HG02571 (cell line): ENCODE measurements at regions not wholly inside any gene's neighbourhood (a gene's known extent, or its start where the extent isn't known, plus 50 kb on each side); places are given as distances from the start of the nearest gene placed in this dataset.

Experiments
- ATAC-seq: cut with Tn5 transposase; IDR thresholded peaks from one replicate; pipeline ENCODE4 v1.9.1; 2021; ENCODE audit warnings: mild to moderate bottlenecking, moderate library complexity; ENCODE audit not compliant: unreplicated experiment

DNA sequence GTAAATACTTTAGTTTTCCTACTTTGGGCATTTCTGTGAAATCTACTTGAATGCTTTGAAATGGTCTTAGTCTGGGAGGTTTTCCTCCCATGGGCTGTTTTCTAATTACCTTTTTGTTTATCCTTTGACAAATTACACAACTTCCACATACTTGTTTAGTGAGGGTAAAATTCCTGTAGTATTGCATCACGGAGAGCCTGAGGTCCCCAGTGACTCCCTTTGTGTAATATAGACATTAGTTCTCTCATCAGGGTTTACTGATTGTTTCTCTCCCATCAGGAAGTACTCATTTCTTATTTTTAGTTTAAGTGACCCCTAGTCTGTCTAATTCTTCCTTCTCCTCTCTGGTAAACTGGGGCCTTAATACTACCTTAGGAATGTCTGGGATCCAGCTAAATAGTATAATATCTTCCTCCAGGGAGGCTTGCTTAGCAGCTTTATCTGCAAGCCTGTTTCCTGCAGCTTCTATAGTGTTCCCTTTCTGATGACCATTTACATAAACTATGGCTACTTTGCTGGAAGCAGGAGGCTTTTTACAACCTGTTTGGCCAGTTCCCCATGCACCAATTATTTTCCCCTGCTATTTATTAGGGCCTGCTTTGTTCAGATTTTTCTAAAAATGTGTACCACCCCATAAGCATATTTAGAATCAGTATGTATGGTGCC is 87.2 kb upstream of the XCR1 start:
- no peak for ATAC-seq

DNA sequence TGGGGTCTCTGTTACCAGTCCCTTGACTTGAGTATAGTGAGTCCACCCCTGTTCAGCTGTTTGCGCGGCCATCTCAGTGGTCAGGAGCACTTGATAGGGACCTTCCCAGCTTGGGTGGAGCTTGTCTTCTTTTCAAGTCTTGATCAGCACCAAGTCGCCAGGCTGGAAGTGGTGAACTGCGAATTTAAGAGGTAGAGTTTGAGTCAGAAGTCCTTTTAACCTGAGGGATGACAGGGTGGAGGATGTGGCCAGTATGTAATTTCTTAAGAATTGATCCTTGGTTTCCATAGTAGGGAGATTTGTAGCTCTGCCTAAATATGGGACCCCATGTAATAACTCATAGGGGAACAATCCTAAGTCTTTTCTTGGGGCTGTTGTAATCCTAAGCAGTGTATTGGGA is 86.3 kb upstream of the XCR1 start:
- ATAC-seq: no peak

DNA sequence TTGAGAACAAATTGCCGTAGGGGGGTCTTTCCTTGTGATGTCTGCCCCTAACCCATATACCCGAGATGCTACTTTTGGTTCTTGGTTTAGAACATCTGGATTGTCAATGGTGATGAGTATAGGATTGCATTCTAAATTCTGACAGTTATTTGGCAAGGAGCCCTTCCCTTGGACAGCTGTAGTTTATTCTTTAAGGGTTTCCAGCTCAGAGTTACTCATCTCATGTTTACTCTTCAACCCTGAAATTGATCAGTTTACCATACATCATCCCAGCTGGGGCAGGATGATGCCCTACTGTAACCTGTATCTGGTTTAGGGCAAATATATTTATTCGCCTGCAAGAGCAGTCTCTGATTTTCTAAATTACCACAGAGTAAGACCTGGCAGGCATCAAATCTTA is 85.7 kb upstream of the XCR1 start:
- ATAC-seq: no peak

DNA sequence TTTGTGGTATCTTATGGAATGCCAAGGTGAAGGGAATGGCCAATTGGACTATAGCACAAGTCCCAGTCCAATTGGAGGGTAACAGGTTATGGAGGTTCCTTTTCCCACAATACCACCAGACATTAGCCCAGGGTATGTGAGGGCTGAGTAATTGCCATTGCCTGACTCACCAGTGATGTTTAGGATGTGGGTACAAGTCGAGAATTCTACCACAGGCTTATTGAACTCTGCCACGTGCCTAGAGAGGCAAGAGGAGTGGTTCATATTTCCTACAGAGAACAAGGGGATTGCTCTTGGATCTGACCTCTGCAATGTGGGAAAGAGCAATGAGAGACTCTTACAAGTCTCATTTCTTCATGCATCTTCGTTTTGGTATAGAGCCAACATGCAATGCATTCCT is 85.0 kb upstream of the XCR1 start:
- no peak for ATAC-seq

DNA sequence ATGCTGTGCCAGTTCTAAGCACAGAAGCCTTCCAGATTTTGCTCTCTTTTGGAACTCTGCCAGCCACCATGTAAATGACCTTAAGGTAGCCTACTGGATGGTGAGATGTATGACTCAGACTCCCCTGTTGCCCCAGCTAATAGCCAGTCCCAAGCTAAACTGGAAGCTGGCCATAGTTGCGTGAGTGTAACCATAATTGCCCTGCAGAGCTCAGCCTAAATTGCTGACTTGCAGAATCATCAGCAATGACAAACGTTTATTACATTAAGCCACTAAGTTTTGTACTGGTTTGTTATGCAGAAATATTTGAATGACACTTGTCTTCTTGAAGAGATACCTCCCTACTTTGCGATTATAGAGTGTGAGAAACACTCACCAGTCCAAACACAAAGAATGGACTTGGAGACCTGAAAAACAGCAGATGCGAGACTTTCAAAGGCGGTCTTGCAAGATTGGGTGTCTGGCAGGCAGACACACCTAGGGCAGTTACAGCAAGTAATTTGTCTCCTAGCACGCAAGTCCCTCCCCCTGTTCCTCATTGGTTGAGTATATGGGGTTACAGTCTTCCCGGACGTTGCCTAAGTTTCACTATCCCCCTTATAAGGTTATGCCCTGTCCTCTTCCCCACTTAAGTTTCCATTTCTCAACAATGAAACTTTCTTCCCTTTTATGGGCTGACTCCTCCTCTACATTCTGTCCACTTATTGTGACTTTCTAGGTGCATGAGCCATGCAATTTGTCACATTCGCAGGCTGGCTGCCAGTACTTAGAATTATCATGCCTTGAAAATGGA is 83.6 kb upstream of the XCR1 start:
- peak; percentile 68 for ATAC-seq

DNA sequence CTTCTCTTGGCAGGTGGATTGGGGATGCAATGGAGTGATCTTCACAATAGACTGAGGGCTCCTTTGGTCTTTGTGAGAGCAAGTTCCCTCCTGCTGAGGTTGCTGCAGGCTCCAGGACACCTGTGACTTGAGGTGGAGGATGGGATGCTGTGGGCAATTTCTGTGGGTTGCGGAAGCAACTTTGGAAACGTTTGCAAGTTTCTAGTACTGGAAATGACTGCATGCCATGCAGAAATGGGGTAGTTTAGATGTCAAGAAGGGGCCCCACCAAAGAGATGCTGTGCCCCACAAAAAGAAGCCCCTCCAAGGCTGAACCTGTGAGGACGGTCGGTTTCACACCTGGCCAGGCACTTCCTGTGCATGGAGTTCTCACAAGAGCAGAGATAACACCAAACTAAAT is 80.4 kb upstream of the XCR1 start:
- no peak for ATAC-seq

DNA sequence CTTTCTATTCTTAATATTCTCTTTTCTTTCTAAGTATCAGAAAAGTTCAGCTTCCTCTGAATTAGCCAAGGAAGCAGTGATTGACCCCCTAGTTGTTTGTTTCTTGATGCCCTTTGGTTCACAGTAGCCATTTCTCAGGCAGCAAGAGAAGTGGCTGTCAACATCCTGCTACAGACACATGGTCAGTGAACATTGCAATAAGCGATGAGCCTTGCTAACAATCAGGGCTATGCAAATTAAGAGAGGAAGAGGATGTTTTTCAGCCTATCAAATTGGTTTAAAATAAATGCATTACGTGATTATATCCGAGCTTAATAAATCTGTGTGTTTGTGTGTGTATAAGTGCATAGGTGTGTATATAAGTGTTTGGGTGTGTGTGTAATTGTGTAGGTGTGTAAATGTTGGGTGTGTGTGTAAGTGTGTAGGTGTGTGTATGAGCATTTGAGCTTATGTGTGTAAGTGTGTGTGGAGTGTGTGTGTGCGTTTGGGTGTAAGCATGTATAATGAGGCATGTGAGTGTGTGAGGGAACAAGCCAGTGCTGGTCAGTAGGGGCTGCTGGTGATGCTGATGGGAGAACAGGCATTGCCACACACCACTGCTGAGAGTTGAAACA is 78.1 kb upstream of the XCR1 start:
- ATAC-seq: no peak

DNA sequence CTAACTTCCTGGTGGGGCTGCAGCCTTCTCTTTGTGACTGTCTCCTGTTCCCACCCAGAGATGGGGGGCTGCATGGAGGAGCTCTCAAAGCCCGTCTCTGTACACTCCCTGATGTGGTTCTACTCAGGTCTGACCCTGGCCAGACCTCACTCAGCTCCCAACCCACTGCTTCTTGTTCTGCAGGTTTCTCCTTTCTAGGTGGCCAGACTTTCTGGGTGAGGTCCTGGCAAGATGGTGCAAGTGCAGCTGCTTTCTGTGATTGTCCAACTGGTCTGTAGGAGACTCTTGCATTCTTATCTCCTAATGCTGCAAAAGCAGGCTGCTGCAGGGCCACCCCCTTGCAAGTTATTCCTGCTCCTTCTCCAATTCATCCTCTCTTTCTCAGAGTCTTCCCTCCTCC is 77.4 kb upstream of the XCR1 start:
- ATAC-seq: no peak

DNA sequence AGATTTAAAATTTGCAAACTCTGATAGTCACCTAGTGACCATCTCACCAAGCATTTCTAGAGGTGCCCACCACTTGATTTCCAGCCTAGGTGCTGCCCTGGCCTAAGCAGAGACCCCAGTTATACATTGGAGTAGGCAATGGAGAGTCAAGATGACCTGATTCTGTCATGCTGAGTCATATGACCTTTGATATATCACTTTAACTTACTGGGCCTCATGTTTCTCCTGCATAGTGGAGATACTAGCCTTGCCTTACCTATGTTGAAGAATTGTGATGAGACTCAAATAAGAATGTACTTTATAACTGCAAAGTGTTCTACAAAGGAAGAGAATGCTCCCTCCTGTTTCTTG is 75.5 kb upstream of the XCR1 start:
- ATAC-seq: no peak

DNA sequence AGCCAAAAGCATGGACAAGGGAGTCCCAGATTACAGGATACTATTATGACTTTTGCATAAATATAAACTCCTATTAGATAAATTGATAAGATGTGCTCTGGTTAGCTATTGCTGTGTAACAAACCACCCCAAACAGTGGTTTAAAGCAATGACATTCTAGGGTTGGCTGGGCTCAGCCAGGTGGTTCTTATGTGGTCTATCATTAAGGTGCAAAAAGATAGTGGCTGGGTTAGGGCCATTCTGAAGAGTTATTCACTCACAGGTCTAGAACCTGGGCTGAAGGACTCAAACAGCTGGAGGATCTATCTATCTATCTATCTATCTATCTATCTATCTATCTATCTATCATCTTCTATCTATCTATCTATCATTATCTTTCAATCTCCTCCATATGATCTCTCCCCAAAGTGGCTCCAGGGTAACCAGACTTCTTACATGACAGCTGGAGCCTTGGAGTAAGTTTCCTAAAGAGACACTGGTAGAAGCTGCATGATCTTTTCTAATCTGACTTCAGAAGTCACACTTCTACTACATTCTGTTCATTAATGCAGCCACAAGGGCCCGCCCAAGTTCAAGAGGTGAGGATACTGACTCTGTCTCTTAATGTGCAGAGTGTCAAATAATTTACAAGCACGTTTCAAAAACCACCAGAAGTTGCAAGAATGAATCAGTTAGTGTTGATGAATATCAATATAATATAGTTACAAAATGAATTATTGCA is 74.9 kb upstream of the XCR1 start:
- ATAC-seq: no peak

DNA sequence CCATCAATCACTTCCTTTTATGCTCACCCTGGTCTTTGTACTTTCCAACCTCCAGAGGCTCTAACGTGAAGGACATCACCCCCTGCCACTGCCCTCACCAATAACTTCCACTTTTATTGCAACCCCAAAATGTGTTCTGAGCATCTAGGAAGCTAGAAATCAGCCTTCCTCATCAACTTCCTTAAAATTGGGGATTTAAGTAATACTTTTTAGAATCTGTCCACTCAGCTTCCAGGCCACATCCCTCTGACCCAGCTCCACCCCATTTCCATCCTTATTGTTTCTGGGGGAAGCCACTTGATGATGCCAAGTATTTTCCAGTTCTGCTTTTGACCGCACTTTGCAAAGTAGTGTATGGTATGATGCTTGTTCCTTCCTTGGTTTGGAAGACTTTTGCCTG is 73.5 kb upstream of the XCR1 start:
- ATAC-seq: no peak

DNA sequence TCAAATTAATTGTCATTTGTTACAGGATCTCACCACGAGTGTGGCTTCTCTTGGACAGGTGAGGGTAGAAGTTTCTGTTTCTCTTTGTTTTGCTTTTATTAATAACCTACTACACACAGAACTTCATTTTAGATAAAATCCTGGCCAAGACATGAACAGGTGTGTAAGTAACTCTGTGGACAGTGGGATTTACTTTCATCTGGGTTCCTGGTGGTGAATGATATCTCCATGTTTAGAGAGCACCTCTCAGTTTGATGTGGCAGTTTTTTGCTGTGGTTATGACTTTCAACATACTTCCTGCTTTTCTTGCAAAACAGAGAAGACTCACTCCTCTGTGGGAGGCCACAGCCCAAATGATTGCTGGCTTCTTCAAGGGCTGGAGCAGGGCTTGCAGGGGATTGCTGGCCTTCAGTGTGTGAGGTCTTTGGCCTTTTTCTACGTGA is 71.1 kb upstream of the XCR1 start:
- no peak for ATAC-seq

DNA sequence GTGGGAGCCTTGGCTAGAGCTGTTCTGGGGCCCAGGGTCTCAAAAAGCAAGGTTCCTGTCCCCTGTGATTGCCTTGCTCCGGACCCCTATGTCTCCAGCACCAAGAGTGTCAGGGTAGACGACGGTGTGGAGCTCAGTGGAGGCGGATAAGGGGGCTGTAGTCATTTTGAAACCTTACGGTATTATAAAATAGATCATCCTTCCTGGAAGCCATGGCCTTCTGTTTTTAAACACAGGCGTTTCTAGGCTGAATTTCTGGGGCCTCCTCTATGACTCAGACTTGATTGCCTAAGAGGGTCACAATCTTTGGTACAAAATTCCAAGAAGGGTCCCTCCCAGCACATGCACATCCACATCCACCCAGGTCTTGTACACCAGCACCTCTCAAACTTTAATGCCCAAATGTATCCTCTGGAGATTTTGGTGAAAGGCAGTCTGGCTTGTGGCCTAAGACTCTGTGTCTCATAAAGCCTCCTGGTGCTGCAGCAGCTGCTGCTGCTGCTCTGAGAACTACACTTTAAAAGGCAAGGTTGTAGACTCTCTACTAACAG is 70.5 kb upstream of the XCR1 start:
- no peak for ATAC-seq

DNA sequence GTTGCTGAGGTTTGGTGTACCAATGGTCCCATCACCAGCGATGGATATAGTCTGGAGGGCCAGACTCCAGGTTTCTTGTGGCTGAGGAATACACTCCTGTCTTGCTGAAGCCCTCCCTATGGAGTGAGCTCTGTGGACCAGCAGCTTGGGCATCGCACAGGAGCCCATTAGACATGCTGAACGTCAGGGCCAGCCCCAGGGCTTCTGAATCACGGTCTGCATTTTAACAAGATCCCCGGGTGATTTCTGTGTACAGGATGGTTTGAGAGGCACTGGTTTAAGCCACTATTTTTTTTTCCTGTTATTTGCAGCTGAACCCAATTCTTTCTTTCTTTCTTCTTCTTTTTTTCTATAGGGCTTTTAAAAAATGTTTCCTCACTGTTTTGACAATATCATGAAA is 69.5 kb upstream of the XCR1 start:
- ATAC-seq: no peak

DNA sequence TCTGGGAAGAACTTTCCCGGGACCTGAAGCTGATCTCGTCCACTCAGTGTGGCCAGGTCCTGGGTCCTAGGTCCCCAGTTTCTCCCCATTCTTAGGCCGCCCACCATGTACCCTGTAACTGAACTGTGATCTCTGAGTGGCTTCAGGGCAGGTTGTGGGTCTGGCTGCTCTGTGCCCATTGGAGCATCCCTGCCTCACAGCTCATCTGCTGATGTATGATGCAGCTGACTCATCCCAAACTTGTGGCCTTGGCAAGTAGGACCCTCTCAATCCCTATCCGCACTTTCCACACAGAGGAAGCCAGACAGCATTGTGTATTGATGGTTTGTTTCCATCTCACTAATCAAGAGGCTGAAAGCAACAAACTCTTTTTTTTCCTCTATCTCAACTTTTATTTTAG is 69.1 kb upstream of the XCR1 start:
- no peak for ATAC-seq

DNA sequence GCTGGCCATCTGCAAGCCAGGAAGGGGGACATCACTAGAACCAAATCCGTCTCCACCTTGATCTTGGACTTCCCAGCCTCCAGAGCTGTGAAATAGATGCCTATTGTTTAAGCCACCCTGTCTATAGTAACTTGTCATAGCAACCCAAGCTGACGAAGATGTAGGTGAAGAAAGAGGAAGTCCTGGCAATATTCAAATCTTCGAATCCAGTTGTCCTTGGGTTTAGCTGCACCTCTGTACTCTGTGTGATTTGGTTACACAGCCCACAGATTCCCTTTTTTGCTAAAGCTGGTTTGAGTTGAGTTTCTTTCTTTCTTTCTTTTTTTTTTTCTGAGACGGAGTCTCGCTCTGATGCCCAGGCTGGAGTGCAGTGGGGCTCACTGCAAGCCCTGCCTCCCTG is 68.0 kb upstream of the XCR1 start:
- ATAC-seq: peak; percentile 59

DNA sequence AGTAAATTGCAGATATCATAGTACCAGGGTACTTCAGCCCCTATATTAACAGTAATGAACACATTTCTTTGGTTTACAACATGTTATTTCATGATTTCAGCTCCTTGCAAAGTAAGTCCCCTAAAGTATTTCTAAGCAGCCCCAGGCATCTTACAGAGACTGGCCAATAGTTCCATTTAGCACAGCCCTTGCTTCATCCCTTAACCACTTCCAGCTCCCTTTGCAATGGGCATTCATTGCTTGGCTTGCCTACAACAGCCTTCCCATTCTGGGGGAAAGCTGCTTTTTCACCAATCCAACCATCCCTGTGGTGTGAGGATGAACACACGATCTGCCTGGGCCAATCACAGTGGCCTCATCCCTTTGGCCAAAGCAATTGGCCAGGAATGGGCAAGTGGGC is 67.2 kb upstream of the XCR1 start:
- no peak for ATAC-seq

DNA sequence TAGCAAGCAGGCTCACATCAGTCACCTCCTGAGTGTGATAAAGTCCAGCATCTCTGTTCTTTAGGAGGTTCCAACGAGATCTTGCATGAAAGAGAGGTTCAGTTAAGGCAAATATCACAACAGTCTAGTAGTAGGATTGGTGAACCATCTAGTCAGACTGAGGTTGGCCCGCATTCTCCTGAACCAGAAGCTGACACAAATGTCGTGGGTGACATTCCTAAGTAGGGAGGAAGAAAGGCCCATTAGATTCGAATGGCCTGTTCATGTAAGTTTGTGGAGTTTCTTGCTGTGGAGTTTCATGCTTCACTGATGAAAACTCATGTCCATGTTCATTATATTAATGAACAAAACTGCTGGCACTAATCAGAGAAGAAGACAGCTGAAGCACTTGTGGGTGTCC is 66.7 kb upstream of the XCR1 start:
- ATAC-seq: no peak

DNA sequence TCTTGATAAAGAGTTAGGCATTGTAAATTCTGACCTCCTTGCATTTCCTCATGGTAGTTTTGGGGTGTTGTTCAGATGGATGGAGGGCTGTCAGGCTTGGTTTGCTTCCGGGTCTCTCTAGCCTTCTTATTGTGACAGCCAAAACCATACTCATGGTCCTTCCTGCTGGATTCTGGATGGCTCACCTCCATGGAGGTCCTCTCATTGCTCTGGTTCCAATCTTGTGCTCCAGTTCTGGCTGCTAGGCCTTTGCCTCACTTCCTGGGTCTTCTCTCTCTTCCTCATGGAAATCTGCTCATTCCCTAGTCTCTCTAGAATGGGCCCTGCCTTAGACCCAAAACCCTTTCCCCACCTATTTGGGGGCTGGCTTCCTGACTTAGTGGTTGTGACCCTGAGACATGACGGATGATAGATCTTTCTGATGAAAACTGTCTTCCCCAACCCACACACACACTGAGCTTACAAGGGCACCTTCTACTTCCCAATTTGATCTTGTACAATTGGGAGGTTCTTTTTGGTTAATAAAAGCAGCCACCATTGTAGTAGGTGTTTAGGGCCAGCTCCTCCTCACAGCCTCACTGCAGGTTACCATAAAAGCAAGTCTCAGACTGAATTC is 66.2 kb upstream of the XCR1 start:
- no peak for ATAC-seq

DNA sequence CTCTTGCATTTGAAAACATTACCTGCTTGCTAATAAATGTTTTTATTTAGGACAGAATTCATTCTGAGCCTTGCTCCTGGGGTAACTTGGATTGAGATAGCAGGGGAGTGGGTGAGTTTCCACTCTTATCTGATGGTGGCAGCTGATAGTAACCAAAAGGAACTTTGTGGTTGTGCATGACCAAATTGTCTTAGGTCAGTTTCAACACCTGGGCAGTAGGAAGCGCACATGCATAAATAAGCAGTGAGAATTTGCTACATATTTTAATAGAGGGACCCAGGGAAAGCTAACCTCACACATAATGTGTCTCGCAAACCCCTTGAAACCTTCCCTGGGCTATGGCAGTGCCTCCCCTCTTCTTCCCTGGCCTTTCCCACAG is 65.4 kb upstream of the XCR1 start:
- peak; percentile 32 for ATAC-seq
